DND-41 (cell line): ENCODE measurements at regions not wholly inside any gene's neighbourhood (a gene's known extent, or its start where the extent isn't known, plus 50 kb on each side); places are given as distances from the start of the nearest gene placed in this dataset.

Source experiments
- EZH2 ChIP-seq: IDR thresholded peaks from 3 replicates; pipeline ENCODE4 v1.6.1; 2012; ENCODE audit warnings: borderline replicate concordance, low read depth, mild to moderate bottlenecking, moderate library complexity, low read length, inconsistent platforms; ENCODE audit not compliant: severe bottlenecking
- TF ChIP-seq, protein P1 (sequence below): IDR thresholded peaks from 2 replicates; pipeline ENCODE4 v1.5.1; 2012; ENCODE audit warnings: borderline replicate concordance, low read length, moderate library complexity, mild to moderate bottlenecking; ENCODE audit not compliant: poor library complexity, severe bottlenecking; ENCODE audit errors: extremely low read depth

DNA sequence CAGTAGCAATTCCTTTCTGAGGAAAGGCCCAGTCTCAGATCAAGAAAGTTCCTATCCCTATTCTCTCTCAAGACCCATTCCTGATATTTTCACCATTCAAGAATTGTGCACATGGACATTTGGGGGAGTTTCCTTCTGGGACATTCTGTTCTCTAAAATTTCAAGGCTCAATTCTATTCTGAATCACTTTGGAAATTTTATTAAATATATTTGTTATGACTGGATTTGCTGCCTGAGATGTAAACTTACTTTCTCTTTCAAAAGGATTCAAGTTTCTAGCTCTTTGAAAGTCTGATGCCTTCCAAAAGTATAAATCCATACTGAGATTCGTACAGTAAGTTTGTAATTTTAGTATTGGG is 55.3 kb upstream of the STK17B start:
- TF ChIP-seq, protein P1, sequence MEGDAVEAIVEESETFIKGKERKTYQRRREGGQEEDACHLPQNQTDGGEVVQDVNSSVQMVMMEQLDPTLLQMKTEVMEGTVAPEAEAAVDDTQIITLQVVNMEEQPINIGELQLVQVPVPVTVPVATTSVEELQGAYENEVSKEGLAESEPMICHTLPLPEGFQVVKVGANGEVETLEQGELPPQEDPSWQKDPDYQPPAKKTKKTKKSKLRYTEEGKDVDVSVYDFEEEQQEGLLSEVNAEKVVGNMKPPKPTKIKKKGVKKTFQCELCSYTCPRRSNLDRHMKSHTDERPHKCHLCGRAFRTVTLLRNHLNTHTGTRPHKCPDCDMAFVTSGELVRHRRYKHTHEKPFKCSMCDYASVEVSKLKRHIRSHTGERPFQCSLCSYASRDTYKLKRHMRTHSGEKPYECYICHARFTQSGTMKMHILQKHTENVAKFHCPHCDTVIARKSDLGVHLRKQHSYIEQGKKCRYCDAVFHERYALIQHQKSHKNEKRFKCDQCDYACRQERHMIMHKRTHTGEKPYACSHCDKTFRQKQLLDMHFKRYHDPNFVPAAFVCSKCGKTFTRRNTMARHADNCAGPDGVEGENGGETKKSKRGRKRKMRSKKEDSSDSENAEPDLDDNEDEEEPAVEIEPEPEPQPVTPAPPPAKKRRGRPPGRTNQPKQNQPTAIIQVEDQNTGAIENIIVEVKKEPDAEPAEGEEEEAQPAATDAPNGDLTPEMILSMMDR = no peak
- no peak for TF ChIP-seq EZH2
